ENCODE measurements at regions not wholly inside any gene's neighbourhood (a gene's known extent, or its start where the extent isn't known, plus 50 kb on each side); places are given as distances from the start of the nearest gene placed in this dataset.
"Not testable (repeated sequence)": the region's sequence is repeated elsewhere in the genome, so short reads cannot be mapped to it uniquely, and the experiment has no call there.

DNA sequence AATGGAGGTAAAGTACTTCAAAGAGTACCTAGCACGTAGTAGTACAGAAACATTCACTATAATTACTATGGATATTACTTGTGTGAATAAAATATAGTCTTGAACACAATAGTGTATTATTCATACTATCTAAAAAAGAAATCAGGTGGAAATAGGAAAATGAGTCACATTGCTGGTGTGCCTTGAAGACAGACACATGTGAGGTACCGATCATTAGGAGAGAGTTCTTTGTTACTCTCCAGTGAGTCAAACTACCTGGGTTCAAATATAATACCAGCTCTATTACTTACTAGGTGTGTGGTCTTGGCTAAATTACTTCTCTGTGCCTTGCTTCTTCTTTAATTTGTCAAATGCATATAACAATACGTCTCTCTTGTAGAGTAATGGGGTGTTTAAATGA, 50.8 kb upstream of the BEND6 start:
- no peak for DNase-seq (ENCODE audit: low read depth)

DNA sequence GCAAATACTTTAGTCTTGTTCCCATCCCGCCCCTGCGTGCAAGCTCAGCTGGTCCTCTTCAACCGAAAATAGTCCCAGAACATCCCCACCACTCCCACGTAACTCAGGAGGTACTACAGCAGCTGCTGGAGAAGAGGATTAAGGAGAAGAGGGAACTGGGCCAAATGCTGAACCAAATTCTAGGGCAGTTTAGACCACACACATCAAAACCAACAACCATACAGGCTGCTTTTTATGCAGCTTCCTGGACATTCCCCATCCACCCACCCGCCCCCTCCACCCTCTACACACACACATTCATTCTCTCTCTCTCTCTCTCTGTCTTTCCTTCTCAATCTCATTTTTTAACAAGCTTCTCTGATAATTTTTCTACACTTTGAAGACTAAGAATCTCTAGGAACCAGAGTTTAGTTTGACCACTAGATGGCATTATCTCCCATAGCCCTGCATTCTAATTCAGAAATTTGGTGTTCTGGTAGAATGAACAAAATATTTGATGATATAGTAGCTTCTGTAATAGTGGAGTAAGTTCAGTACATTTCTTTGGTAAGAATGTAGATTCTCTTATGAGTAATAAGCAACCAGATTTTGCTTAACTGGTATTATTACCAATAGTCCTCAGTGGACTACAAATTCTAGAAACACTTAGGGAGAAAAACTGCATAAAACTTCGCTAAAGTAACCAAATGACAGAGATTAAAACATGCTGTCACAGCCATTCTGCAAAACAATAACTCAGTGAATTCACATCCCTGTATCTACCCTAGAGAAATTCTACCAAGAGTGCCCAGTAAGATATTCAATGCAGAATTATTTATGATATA, 52.1 kb upstream of the BEND6 start:
- DNase-seq (ENCODE audit: low read depth) = no peak

DNA sequence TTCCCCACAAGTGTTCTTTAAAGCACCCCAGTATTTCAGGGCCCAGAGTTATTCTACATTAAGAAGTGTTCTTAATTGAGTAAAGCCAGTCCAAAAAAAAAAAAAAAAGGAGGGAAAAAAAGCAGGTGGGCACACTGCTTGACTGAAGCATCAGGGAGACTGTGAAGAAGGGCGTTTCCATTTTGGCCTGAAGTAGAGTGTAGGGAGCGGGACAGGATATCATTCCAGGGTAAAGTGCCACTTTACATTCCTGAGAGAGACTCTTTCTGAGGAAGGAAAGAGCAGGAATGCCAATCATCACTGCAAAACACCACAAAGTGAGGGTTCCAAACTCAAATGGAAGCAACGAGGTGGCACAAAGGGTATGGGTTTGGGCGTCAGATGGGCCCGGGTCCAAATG, 54.1 kb upstream of the BEND6 start:
- DNase-seq (ENCODE audit: low read depth) = no peak

DNA sequence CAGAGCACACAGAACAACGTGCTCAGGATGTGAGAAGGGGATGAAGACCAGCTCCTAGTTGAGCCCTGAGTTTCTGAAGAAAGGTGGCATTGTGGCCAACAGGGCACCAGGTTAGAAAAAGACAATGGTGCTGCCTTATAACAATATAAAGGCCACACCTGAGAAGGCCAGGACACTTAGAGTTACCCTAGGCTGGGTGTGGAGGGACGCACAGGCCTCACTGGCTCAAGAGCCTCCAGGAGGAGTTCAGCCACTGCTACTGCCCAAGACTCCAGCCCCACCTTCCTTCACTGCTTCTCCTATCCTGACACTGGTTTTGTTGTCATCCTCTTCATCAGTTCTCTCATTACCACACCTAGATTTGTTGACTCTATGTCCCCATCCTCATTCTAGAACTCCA, 55.2 kb upstream of the BEND6 start:
- DNase-seq (ENCODE audit: low read depth) = no peak

DNA sequence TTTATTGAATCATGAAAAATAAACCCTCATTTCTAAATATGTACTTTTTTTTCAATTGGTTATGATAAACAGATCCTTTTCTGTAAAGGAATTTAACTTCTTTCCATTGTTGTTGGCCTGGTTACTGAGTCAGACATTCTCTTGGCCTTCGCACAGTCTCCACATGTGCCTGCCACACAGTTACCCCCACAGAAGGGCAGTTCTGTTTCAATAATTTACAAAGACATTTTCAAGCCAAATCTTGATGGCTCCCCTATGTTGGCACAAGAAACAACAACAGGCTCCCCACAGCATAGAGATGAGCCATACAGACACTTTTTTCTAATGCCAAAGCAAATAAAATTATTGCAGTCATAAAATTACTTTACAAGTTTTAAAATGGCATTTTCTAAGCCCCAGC, 55.6 kb upstream of the BEND6 start:
- no peak for DNase-seq (ENCODE audit: low read depth)

DNA sequence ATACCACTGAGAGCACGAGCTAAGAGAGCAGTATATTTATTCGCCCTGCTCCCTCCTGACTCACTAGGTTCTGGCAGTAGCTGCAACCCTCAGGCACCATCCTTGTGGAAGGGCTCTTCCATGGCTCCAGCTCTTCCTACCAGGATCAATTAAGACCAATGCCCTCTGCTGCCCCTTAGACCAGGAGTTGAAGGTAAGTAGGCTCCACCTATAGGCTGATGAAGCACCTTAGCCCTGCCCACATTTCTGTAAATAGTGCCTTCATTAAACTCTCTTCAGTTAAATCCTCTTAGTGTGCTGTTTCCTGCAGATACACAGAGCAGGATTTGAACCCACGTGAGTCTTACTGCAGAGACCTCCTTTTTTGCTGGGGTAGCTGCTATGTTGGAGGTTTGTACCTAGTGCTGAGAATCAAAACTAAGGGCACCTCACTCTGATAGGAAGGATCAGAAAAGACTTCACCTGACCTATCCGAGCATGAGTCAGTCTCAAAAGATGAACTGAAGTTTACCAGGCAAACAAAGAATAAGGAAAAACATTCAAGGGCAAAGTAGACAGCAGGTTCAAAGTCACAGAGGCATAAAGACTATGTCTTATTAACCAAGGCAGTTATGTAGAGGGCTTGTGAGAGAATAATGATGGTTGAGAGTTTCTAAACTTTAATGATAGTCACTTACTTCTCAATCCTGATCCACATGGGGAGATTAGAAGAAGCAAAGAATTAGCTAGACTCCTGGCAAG, 56.9 kb upstream of the BEND6 start:
- DNase-seq (ENCODE audit: low read depth) = no peak

DNA sequence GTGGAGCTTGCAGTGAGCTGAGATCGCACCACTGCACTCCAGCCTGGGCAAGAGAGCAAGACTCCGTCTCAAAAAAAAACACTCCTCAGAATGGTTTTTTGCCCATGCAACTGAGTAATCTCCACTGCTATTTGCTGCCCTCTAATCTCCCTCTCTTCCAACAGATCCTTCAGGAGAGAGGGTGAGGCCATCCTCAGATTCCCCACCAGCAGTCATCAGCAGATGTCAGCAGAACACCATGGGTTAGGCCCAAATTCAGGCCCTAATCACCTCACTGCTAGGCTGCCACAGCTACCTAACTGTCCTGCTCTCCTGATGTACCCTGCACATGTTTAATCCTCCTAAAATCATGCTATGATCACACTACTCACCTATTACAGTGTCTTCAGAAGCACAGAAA, 63.2 kb upstream of the BEND6 start:
- no peak for DNase-seq (ENCODE audit: low read depth)

DNA sequence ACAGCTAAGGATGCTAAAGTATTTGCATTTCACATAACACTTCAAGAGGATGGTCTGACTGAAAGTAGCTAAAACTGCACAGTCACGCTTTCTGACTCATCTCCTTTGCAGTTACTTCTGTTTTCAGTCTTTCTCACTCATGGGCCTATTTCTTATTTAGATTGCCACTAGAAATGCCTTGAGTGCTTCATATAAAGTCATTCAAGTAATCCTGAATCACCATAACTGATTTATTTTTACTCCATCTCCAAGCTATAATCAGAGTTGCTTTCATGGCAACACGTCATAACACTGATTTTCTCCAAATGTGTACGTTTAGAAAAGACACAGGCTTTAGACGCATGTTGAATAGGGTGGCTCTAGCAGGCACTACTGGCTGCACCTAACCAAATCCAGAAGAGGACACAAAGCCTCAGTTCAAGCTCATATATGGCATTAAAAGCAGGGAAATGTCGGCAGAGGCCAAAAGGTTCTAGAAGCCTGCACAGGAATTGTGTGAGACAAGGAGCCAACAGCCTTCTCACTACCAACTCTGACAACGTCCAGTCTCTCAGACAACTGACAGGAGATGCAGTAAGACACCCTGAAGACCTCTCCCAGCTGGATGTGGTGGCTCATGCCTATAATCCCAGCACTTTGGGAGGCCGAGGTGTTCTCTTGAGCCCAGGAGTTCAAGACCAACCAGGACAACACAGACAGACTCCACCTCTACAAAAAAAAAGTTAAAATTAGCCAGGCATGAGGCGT, 64.1 kb upstream of the BEND6 start:
- no peak for DNase-seq (ENCODE audit: low read depth)

DNA sequence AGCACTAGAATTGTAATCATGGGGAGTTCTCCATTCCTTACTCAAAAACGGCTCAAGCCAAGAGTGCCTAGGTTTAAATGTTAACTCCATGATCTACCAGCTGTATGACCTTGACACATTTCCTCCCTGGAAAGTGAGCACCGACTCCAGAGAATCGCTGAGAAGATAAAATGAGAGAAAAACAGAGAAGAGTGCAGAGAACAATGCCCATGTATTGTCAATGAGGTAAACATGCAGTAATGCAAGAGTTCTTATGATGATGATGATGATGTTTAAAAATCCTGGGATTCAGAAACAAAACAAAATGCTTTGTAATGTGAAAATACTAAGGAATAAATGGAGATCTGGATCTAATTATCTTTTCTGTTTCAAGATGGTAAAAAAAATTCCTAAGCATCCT, 64.8 kb upstream of the BEND6 start:
- no peak for DNase-seq (ENCODE audit: low read depth)

DNA sequence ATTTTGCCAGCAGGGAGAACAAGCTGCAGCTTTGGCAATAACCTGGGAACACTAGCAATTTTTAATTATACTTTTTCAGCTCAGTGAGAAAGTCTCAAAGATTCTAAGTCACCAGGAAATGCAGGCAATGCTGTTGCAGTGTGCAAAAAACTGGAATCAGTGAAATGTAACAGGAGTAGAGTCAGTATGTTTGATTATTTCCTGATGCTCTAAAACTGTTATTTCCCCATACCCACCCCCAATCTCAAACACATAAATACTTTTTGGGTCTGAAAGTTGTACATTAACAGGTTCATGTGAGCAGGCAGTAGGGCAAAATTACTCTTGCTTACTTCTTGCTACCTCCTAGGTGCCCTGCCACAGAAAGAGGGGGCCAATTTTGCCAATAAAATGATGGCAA, 65.4 kb upstream of the BEND6 start:
- no peak for DNase-seq (ENCODE audit: low read depth)

DNA sequence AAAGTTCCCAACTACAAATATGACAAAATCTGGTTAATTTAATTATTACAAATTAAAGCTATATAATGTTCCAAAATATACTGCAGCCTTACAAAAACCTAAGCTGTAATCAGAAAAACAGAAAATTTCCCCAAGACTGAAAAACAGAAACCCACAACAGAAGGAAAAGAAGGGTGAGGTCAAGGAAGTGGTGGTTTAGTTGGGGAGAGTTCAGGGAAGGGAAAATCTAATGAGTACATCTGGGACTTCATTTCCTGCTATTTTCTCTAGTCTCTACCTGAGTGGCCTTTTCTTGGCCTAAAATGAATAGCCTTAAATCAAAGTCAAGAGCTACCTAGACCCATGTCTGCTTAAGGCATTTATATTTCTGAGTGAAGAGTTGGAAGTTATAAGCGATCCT, 66.2 kb upstream of the BEND6 start:
- no peak for DNase-seq (ENCODE audit: low read depth)

DNA sequence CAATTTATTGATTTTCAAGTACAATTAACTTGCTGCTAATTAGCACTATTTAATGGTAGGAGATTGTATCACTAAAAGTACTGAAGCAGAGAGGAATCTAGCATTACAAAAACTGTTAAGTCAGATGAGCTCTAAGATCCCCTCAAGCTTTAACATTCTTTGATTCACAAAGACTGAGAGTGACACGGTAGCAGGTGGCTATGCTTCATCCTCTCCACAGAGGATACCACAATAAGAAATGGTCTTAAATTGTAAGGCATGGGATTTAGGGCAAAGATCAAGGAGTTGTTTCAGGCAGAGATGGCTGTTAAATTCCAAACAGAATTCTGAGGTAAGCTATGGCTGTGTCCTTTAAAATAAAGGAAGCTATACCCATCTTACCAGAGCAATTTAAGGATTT, 67.8 kb upstream of the BEND6 start:
- no peak for DNase-seq (ENCODE audit: low read depth)

DNA sequence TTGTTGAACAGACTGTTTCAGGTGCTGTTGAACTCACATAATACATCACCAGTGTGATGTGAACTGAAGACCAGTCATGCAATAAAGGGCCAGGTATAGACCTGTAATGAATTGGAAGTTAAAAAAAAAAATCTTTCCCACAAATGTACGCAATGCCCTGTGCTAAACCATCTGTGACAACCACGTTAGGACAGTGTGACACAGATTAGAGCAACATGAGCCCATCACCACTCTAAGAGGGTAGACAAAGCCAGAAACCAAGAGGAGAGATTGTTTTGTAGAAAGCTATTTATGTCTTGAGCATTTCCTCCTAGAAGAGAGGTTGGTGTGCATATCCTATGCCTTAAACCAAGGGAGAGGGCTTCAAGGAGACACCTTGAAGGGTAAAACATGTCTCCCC, 77.0 kb upstream of the BEND6 start:
- no peak for DNase-seq (ENCODE audit: low read depth)

DNA sequence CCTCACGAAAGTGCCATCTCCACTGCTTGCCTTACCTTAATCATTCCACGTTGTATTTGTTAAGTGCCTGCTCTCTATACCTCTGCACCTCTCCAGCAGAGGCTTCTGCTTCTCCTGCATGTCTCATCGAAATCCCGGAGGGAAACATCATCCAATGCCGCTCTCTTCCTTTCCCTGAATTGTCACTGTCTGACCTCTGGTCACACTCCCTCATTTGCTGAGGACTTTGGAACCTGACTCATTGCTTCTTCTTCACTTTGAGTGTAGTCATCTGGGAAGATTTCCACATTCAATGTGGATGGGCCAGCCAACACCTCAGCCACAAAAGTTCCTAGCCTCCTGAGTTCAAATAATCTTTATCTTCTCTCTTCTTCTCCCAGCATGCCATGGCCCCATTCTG, 78.9 kb upstream of the BEND6 start:
- no peak for DNase-seq (ENCODE audit: low read depth)

DNA sequence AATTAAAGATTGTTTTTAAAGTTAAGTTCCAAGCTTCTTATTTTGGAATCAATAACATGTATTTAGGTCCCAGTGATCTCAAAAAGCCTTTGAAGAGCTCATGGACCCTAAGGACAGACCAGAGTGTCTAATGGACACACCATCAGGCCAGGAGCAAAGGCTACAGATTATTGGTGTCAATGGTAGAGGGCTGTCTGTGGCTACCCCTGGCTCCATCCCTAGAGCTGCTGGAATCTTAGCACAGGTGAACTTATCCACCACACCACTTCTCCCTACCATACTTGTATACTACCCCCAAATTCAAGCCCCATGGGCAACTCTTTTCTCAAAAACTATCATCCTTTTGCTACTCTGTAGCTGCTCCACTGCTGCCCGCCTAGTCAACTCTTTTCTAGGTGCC, 79.4 kb upstream of the BEND6 start:
- no peak for DNase-seq (ENCODE audit: low read depth)

DNA sequence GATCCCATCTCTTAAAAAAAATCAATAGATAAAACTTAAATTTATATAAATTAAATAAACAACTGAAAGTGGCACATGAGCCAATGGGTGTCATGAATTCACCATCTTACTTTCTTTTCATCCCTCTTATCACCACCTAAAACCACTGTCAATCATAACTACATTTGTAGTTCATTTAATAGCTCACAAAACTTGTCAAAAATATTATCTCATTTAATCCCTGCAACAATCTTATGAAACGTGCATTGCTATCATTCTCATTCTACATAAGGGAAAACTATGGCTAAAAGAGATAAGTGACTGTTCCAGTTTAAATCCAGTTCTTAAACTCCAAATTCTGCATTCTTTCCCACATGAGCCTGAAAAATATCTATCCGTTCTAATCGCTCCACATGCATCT, 80.6 kb upstream of the BEND6 start:
- no peak for DNase-seq (ENCODE audit: low read depth)

DNA sequence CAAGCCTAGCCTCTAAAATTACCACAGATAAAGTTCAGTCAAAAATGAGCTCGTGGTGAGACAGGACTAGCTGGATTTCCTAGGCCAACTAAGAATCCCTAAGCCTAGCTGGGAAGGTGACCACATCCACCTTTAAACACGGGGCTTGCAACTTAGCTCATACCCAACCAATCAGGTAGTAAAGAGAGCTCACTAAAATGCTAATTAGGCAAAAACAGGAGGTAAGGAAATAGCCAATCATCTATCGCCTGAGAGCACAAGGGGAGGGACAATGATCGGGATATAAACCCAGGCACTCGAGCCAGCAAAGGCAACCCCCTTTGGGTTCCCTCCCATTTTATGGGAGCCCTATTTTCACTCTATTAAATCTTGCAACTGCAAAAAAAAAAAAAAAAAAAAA, 84.9 kb upstream of the BEND6 start:
- DNase-seq (ENCODE audit: low read depth) = not testable (repeated sequence)

DNA sequence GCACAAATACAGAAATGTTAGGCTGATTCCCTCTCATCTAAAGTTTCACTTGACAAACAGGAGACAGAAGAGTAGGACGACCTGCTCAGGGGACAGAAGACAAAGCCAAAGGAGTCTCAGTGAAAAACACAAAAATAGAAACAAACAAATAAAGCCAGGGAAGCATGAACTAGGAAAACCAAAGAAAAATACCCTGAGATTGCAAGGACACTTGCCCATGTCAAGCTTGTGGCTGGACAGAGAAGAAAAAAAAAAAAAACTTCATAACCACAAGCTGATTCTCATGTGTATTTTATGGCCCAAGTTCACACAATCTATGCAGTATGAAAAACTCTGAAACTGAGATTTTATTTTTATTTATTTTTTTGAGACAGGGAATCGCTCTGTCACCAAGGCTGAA, 85.6 kb upstream of the BEND6 start:
- DNase-seq (ENCODE audit: low read depth) = no peak

DNA sequence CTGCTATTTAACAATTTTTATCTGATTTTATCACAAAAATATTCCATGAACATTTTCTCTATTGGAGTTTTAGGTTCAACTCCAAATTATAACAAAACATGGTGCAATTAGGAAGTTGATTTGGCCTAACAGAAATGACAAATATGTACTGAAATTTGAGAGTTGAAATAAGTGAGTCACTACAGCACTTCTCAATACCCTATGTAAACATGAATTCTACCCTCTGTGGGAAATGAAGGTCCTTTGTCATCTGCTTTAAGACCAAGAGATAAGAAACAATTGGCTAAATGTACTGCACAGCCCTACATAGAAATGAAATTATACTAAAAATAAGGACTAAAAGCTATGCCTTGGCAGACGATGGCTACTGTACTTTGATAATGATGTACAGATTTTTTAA, 86.2 kb upstream of the BEND6 start:
- DNase-seq (ENCODE audit: low read depth) = no peak

DNA sequence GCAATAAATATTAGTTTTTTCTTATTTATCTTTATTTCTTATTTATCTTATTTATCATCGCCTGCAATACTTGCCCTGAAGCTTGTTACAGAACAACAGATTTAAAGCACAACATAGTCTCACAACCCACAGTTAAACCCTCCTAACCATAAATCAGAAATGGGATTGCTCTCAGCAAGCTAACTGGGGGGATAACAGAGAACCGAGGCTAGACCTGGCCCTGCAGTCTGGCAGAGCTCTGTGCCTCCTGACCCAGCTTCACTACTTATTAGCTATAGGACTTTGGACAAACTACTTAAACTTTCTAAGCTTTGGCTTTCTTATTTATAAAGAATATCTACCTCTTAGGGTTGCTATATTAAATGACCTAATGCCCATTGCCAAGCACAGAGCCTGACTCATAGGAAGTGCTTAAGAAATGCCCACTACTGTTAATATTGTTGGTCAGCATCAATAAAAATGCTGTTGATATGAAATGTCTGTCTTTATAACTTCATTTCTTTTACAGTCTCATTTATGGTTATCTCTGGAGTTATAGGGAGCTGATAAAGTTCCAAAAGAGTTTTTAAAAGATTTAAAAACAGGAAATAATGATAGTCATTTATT, 87.9 kb upstream of the BEND6 start:
- no peak for DNase-seq (ENCODE audit: low read depth)

DNA sequence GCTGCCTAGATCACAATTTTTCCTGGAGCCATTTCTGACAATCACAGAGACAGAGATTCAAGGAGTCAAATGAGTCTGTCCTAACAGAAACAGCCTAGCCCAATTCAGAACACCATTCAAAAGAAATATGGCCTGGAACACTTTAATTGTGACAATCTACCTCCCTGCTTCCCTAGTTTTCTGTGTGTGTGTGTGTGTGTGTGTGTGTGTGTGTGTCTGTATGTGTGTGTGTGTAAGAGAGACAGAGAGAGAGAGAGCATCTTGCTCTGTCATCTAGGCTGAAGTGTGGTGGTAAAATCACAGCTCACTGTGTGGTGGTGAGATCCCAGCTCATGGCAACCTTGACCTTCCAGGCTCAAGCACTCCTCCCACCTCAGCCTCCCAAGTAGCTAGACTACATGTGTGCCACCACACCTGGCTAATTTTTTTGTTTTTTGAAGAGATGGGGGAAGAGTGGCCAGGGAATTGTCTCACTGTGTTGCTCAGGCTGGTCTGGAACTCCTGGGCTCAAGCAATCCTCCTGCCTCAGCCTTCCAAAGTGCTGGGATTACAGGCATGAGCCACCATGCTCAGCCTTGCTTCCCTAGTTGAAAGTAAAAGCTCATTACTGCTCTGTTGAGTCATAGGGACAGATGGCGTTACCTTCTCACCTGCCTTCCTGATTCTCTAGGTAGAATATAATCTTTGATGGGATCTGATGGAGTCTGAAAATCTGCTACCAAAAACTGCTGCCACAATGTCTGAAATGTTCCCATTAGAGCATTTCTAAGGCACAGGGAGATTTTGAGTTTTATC, 89.6 kb upstream of the BEND6 start:
- no peak for DNase-seq (ENCODE audit: low read depth)

DNA sequence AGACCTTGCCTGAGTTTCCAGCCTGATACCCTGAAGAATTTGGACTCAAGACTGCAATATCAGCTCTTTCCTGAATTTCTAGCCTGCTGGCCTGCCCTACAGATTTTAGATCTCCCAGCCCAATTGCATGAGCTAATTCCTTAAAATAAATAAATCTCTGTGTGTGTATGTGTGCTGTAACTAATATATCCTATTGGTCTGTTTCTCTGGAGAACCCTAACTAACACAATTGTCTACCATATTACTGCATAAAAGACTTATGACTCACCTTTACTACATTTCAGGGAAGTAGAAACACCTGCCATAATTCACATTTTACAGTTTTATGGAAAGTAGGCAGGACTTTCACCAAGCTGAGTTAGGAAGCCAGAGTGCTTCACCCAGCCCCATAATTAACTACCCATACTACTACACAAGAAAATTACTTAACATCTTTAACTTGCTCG, 90.7 kb upstream of the BEND6 start:
- DNase-seq (ENCODE audit: low read depth) = no peak
